C4-2B (cell line): ENCODE measurements at regions not wholly inside any gene's neighbourhood (a gene's known extent, or its start where the extent isn't known, plus 50 kb on each side); places are given as distances from the start of the nearest gene placed in this dataset.

ENCODE experiments used
- H3K27ac ChIP-seq: fragments of 450-650 bp; 2 replicates; pipeline ENCODE4 v1.5.1; 2017
- CTCF ChIP-seq: fragments of 450-650 bp; conservative IDR thresholded peaks from 2 replicates; pipeline ENCODE4 v1.5.1; 2017; ENCODE audit warnings: mild to moderate bottlenecking
- ZFX ChIP-seq: fragments of 450-650 bp; IDR thresholded peaks from 2 replicates; pipeline ENCODE4 v1.6.1; 2017

- H3K27ac ChIP-seq = no peak overlapping the region
- TF ChIP-seq ZFX (no peak), CTCF (no peak)
Measured at GRCh38 chr10:107986571-107986970, 822.1 kb upstream of the SORCS1 start.

GRCh38 chr10:107984581-107984980 lies 820.1 kb upstream of the SORCS1 start:
- no peak overlapping the region for H3K27ac ChIP-seq
- no peak for TF ChIP-seq ZFX
- TF ChIP-seq CTCF = no peak

GRCh38 chr10:107984149-107984548 lies 819.6 kb upstream of the SORCS1 start:
- no peak for TF ChIP-seq ZFX
- TF ChIP-seq CTCF = no peak
- no peak overlapping the region for H3K27ac ChIP-seq

- no peak overlapping the region for H3K27ac ChIP-seq
- TF ChIP-seq CTCF (no peak), ZFX (no peak)
Measured at GRCh38 chr10:107978455-107978854, 813.9 kb upstream of the SORCS1 start.

GRCh38 chr10:107971973-107972372 lies 807.5 kb upstream of the SORCS1 start:
- H3K27ac ChIP-seq = no peak overlapping the region
- TF ChIP-seq ZFX (no peak), CTCF (no peak)

- no peak for TF ChIP-seq ZFX
- TF ChIP-seq CTCF = no peak
- no peak overlapping the region for H3K27ac ChIP-seq
Measured at GRCh38 chr10:107971411-107971810, 806.9 kb upstream of the SORCS1 start.

- TF ChIP-seq ZFX = no peak
- no peak for TF ChIP-seq CTCF
- H3K27ac ChIP-seq = no peak overlapping the region; the same call in 1 of the 2 replicates
Measured at GRCh38 chr10:107970512-107970911, 806.0 kb upstream of the SORCS1 start.
